HG02798 (cell line): ENCODE measurements at regions not wholly inside any gene's neighbourhood (a gene's known extent, or its start where the extent isn't known, plus 50 kb on each side); places are given as distances from the start of the nearest gene placed in this dataset.

Source experiments
- ATAC-seq: cut with Tn5 transposase; IDR thresholded peaks from one replicate; pipeline ENCODE4 v1.9.1; 2021; ENCODE audit warnings: mild to moderate bottlenecking; ENCODE audit not compliant: unreplicated experiment, poor library complexity

GRCh38 chrY:12546746-12547420 is 154.1 kb upstream of the USP9Y start:
- no peak for ATAC-seq

GRCh38 chrY:12552471-12553283 is 148.4 kb upstream of the USP9Y start:
- ATAC-seq, result no peak

GRCh38 chrY:12553909-12554308 is 147.1 kb upstream of the USP9Y start:
- ATAC-seq, result no peak

- no peak for ATAC-seq
Measured at GRCh38 chrY:12555005-12555404, 146.0 kb upstream of the USP9Y start.

DNA sequence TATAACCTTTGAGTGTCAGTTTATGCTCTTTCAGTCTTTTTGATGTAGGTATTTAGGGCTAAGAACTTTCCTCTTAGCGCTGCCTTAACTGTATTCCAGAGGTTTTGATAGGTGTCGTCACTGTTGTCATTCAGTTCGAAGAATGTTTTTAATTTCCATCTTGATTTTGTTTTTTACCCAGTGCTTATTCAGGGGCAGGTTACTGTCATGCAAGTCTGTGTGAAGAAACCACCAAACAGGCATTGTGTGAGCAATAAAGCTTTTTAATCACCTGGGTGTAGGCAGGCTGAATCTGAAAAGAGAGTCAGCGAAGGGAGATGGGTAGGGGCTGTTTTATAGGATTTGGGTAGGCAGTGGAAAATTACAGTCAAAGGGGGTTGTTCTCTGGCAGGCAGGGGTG is 142.0 kb upstream of the USP9Y start:
- ATAC-seq, result no peak

DNA sequence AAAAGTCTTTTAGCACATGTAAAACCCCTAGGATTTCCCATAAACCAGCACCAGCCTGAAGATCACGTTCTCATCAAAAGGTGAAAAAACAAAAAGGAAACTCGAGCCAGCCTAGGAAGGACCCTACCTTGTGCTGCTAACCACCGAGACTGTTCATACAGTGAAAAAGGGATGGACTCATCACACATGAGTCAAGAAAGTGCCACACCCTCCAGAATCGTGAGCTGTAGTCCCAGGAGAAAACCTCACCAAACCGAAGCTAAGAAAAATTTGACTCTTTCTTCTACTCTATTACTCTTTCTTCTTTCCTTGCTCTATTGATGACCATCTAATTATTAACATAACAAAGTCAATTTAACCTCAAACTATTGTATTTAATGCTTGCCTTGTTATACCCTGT is 124.8 kb upstream of the USP9Y start:
- ATAC-seq, result no peak

GRCh38 chrY:12593532-12594216 is 107.4 kb upstream of the USP9Y start:
- ATAC-seq, result no peak

GRCh38 chrY:12598783-12599182 is 102.2 kb upstream of the USP9Y start:
- ATAC-seq, result no peak

DNA sequence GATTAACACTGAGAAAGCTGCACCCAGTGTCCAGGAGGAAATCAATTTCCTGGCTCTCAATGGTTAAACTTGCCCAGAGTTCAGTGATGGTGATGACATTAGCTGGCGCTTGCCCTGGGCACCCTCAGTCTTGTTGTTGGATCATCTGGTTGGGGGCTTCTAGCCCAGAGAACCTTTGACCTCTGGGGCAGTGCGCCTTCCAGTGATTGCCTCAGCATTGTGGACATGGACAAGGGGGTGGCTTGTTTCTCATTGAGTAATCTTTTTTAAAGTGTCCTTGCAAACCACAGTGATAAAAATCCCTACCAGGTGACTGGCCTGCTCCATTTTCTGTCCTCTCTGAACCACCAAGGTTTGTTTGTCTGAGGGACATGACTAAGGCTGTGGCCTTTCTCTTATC is 95.6 kb upstream of the USP9Y start:
- ATAC-seq, result no peak

DNA sequence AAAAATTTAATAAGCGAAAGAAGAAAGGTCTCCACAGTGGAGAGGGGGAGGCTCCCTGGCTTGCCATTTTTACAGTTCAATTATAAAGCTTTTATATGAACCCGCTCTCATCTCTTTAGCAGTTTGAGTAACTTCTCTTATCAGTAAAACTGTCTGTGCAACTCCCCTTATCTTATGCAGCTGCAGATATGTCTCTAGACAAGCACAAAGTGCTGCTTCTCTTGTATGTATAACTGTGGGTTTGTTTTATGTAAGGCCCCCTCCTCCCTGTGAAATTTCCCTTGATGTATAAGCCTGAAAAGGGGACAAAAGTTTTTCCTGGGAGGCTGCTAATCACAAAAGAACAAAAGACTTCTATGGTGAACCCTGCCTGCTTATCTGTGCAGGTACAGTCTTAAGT is 90.2 kb upstream of the USP9Y start:
- no peak for ATAC-seq

DNA sequence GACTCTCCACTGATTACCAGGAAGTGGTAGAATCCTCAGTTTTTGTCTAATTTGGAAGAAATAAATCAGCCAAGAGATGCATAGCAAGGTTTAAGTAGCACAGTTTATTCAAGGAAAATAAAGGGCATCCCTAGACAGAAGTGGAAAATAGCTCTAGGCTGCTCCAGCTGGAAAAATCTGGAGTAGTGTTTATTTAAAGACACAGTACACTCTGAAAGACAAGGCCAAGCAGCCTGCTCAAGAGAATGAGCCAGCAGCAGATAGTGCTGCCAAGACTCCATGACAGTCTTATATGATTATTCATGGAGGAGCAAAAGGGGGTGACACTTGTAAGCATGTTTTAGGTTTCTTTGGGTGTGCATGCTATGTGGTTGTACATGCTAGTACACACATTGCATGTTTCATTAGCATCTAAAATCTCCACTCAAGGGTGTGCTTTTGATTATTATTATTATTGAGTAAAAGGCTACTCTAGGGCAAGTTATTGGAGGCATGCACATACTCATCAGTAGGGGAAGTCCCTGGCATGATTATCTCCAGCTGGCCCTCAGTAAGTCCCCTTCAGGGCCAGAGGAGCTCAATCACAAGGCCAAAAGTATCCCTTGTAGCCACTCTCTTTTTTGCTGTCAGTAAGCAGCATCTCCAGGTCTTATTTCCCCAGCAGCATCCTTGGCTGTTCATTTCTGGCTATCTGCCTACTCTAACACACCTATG is 85.1 kb upstream of the USP9Y start:
- no peak for ATAC-seq

DNA sequence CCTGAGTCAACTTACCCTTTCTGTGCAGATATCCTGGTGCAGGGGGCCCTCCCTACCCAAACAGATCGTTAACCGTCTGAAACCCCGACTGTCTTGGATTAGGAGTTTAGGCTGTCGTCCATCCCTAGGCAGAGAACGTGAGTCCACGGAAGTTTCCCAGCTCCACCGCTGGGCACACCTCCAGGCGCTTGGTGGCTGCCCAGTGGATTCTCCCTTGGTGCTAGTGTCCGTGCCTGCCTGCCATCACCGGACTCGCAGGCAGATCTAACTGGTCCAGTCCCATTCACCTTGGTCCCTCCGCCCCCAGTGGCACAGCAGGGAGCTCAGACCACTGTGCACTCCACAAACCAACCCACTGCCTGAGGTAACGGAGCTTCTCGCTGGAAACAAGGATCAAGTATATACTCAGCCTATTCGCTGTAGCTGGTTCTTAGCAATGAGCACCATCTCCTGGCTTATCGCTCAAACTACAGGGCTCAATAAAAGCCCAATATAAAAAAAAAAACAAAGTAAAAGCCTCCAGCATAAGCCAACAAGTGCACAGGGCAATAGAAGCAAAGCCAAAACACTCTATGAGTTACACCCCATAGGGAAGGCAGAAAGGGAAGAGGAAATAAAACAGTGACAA is 79.5 kb upstream of the USP9Y start:
- no peak for ATAC-seq

GRCh38 chrY:12623204-12623603 is 77.8 kb upstream of the USP9Y start:
- ATAC-seq, result no peak

GRCh38 chrY:12642986-12643385 is 58.0 kb upstream of the USP9Y start:
- no peak for ATAC-seq

GRCh38 chrY:12643693-12644348 is 57.2 kb upstream of the USP9Y start:
- ATAC-seq, result no peak

DNA sequence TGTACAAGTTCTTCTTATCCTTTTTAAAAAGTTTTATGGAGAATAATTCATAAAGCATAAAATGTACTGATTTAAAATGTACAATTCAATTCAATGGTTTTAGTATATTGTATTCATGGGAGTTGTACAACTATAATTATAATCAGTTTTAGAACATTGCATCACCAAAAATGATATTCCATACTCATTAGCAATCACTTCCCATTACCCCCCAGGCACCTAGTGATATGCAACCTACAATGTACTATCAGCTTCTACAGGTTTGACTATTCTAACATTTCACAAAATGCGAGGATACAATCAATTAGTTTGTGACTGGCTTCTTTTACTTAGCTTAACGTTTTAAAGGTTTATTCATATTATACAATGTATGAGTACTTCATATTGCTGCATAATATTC is 49.9 kb upstream of the USP9Y start:
- no peak for ATAC-seq
